Pancreas (tissue), 10 donors: ENCODE measurements at regions not wholly inside any gene's neighbourhood (a gene's known extent, or its start where the extent isn't known, plus 50 kb on each side); places are given as distances from the start of the nearest gene placed in this dataset.

Source experiments
- ATAC-seq, 4 donors: fragments of 200-7000 bp; cut with Tn5 transposase; one replicate each; pipeline versions ENCODE4 v1.8.0 to v1.9.1; 2020; ENCODE audit warnings: mild to moderate bottlenecking in 4 of 4, moderate library complexity in 4 of 4
- DNase-seq, 6 donors: peaks; one replicate each; pipeline ENCODE4 v3.0.0-alpha.2; 2020
- FAIRE-seq: peaks from 2 replicates; lab custom pipeline; 2012; peaks lifted over from hg19 to GRCh38; lab: Jason Lieb, UNC
- H3K27ac ChIP-seq, 4 donors: fragments of 200-600 bp; sonication (generic); 1 replicate in 3 of 4; 2 replicates in 1 of 4; pipeline versions ENCODE4 v1.5.0 to v1.8.0; 2020
- H3K27me3 ChIP-seq, 4 donors: fragments of 200-600 bp; one replicate each; pipeline ENCODE4 v1.8.0; 2021
- H3K36me3 ChIP-seq, 3 donors: fragments of 200-600 bp; sonication (generic) in 1 of 3; one replicate each; pipeline versions ENCODE4 v1.5.0 to v1.8.0; 2020 to 2021
- H3K4me1 ChIP-seq, 3 donors: fragments of 200-600 bp; one replicate each; pipeline ENCODE4 v1.8.0; 2021
- H3K4me3 ChIP-seq, 4 donors: fragments of 200-600 bp; sonication (generic) in 2 of 4; one replicate each; pipeline versions ENCODE4 v1.5.0 to v1.8.0; 2020 to 2021
- H3K9me3 ChIP-seq, 4 donors: fragments of 200-600 bp; one replicate each; pipeline ENCODE4 v1.8.0; 2021
- WGBS, 2 donors: extraction: QIAGEN DNeasy Blood & Tissue Kit; methylation state at CpG; one replicate each; pipeline ENCODE4 v1.1.7; 2013; 5-methylcytosine and 5-hydroxymethylcytosine counted together
- intact Hi-C, 3 donors: fragments of 100-400 bp; cut with DNase I; formaldehyde crosslinking; loops; one replicate each; pipeline versions ENCODE4 v1.11.1 to v1.14.2; 2022
- TF ChIP-seq, protein P1 (sequence below), 4 donors: fragments of 200-600 bp; sonication (generic) in 3 of 4; IDR thresholded peaks; one replicate each; pipeline versions ENCODE4 v1.5.0 to v1.8.0; 2021; ENCODE audit warnings: antibody characterized with exemption in 4 of 4
- donor health status: healthy with polysubstance abuse.
- donor health status: DM: no; HTN: no; CAD: no; lungs with moderate emphysema.
- donor health status: DM: no; HTN: no; CAD: no.
- donor health status: control.
- donor health status: control.
- donor health status: Bipolar disorder and iron deficiency.
- donor health status: DM: yes; HTN: yes; CAD: no.
- donor health status: DM: no; HTN: no; CAD: no.
- donor health status: DM: no; HTN: no; CAD: no.
- donor health status: DM: yes; HTN: yes; CAD: no.

- Histone ChIP-seq H3K4me3 (no peak overlapping the region), H3K9me3 (no peaks in the 10 kb centered on the region), H3K4me1 (no peaks in the 10 kb centered on the region), H3K27me3 (no peaks in the 10 kb centered on the region), H3K27ac (no peak overlapping the region), H3K36me3 (no peaks in the 10 kb centered on the region)
- intact Hi-C loops: no loop called here
- ATAC-seq: no peak
- 48% methylated on average over 7 of the region's 7 CpGs for WGBS, 2 donors
- FAIRE-seq: no peak
- TF ChIP-seq, protein P1, sequence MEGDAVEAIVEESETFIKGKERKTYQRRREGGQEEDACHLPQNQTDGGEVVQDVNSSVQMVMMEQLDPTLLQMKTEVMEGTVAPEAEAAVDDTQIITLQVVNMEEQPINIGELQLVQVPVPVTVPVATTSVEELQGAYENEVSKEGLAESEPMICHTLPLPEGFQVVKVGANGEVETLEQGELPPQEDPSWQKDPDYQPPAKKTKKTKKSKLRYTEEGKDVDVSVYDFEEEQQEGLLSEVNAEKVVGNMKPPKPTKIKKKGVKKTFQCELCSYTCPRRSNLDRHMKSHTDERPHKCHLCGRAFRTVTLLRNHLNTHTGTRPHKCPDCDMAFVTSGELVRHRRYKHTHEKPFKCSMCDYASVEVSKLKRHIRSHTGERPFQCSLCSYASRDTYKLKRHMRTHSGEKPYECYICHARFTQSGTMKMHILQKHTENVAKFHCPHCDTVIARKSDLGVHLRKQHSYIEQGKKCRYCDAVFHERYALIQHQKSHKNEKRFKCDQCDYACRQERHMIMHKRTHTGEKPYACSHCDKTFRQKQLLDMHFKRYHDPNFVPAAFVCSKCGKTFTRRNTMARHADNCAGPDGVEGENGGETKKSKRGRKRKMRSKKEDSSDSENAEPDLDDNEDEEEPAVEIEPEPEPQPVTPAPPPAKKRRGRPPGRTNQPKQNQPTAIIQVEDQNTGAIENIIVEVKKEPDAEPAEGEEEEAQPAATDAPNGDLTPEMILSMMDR (IDR thresholded peaks at IDR 0.05): no peak
- DNase-seq: no peak
Measured at GRCh38 chr6:15079288-15079817, 166.5 kb upstream of the JARID2 start.

- TF ChIP-seq, protein P1 (IDR thresholded peaks at IDR 0.05): no peak
- no peaks in the 10 kb centered on the region for H3K4me1 ChIP-seq
- DNase-seq (no peak), FAIRE-seq (no peak), ATAC-seq (no peak)
- no peaks in the 10 kb centered on the region for H3K27me3 ChIP-seq
- H3K9me3 ChIP-seq: no peaks in the 10 kb centered on the region
- no peak overlapping the region for H3K27ac ChIP-seq
- H3K4me3 ChIP-seq: no peak overlapping the region
- H3K36me3 ChIP-seq: no peaks in the 10 kb centered on the region
- intact Hi-C loops: no loop called here
- 95 to 100% methylated on average over 1 of the region's 1 CpG for WGBS, 2 donors
Measured at GRCh38 chr6:15080895-15081294, 165.0 kb upstream of the JARID2 start.

DNA sequence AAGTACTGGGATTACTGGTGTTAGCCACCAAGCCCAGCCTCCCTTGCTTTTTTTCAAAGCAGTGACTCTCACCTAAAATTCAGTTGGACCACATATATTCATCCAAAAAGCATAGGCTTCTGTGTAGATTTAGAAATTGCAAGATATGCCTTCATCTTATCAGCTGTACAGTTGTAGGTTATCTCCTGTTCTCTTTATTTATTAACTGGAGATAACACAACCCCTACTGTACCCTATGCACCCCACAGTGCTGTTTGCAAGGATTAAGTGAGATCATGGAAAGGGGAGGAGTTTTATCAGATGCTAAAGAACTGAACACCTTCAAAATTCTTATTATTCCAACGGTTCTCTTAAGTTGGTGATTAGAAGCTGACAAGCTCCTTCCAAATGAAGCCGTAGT is 164.4 kb upstream of the JARID2 start:
- TF ChIP-seq, protein P1 (IDR thresholded peaks at IDR 0.05): no peak
- 60 to 70% methylated on average over 2 of the region's 2 CpGs for WGBS, 2 donors
- Histone ChIP-seq H3K4me1 (no peaks in the 10 kb centered on the region), H3K4me3 (no peak overlapping the region), H3K36me3 (no peaks in the 10 kb centered on the region), H3K27me3 (no peaks in the 10 kb centered on the region), H3K9me3 (no peaks in the 10 kb centered on the region), H3K27ac (no peak overlapping the region)
- DNase-seq (no peak), FAIRE-seq (no peak), ATAC-seq (no peak)
- intact Hi-C loops: no loop called here

- ATAC-seq (no peak), FAIRE-seq (no peak), DNase-seq (no peak)
- TF ChIP-seq, protein P1 (IDR thresholded peaks at IDR 0.05): no peak
- H3K27me3 ChIP-seq: no peaks in the 10 kb centered on the region
- H3K9me3 ChIP-seq: no peaks in the 10 kb centered on the region
- intact Hi-C loops: no loop called here
- no peak overlapping the region for H3K27ac ChIP-seq
- WGBS, 2 donors: 89 to 91% methylated on average over 8 of the region's 8 CpGs
- H3K36me3 ChIP-seq: no peaks in the 10 kb centered on the region
- no peaks in the 10 kb centered on the region for H3K4me1 ChIP-seq
- H3K4me3 ChIP-seq: no peak overlapping the region
Measured at GRCh38 chr6:15082708-15083107, 163.2 kb upstream of the JARID2 start.

GRCh38 chr6:15086348-15087158 is 159.3 kb upstream of the JARID2 start:
- Histone ChIP-seq H3K27ac (no peak overlapping the region), H3K36me3 (no peaks in the 10 kb centered on the region), H3K27me3 (no peaks in the 10 kb centered on the region), H3K4me1 (peaks cover 0 to 3% (median 0%) of the 10 kb centered on the region in 3 donors), H3K9me3 (no peaks in the 10 kb centered on the region), H3K4me3 (no peak overlapping the region)
- WGBS, 2 donors: 68 to 75% methylated on average over 12 of the region's 12 CpGs
- TF ChIP-seq, protein P1 (IDR thresholded peaks at IDR 0.05): no peak
- FAIRE-seq (no peak), DNase-seq (no peak), ATAC-seq (no peak)
- intact Hi-C loops: no loop called here
